GM21619 (cell line): ENCODE measurements at regions not wholly inside any gene's neighbourhood (a gene's known extent, or its start where the extent isn't known, plus 50 kb on each side); places are given as distances from the start of the nearest gene placed in this dataset.

Source experiments
- ATAC-seq: cut with Tn5 transposase; IDR thresholded peaks from one replicate; pipeline ENCODE4 v1.9.1; 2021; ENCODE audit not compliant: unreplicated experiment

DNA sequence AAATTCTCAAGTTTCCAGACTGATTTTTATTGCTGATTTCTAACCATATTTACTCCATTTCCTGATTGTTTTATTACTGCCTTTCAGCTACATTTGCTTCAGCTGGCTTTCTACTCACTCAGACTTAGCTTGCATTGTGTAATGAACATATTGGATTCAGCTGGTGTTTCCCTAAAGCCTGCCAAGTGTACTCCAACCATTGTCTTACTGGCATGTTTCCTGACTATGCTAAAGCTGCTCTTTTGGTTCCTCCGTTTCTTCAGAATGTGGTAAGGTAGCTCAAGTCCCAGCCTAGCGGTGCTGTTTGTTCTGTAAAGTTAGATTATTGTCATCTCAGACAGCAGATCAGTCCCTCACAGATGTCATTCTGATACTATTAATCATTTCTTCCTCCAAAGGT is 53.1 kb upstream of the GLRA2 start:
- ATAC-seq, result no peak

DNA sequence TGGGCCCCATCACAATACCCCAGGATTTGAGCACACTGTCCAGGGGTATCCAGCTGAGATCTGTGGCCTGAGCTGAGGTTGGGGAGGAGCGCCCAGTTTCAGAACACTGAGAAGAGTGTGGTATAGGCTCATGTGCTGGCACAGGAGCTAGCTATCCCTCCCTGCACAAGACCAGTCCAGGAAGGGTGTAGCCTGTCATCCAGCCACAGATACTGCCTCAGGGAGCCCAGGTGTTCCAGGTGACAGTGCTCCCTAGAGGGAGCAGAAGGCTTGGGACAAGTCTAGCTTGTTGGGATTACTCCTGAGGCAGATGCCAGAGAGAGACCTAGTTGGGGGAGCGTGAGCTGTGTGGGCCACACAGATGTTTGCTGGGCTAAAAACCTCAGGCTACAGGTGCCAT is 79.6 kb upstream of the GLRA2 start:
- no peak for ATAC-seq

DNA sequence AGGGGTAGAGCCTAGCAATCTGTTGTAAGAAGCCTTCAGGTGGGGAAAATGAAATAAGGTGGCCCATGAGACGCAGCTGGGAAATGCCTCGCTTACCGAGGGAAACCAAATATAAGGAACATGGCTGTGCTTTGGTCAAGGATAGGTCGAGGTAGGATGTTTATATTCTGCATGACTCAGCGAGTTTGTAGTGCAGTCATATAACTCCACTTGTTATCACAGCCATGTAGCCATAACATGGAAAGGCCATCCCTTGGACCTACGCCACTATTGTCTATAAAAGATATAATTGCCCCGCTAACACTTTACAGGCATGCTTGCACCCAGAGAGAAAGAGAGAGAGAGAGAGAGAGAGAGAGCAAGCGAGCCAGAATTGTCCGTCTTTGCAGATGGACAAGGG is 80.9 kb upstream of the GLRA2 start:
- no peak for ATAC-seq

DNA sequence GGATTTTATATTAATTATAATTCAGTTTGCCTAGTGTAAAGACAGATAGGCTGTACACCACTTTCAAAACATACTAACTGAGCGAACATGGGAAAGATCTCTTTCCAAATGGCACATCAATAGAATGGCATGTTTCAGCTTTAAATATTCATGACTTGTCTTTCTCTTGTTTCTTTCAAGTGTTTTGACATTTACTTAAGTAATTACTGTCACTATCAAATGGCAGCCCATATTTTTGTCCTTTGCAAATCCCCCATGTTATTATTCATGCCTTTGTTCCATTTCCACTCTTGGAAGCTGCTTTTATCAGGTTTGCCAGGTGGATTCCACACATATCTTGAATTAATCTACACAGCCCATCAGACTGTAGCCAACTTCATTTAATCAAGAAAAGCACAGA is 89.2 kb upstream of the GLRA2 start:
- no peak for ATAC-seq

DNA sequence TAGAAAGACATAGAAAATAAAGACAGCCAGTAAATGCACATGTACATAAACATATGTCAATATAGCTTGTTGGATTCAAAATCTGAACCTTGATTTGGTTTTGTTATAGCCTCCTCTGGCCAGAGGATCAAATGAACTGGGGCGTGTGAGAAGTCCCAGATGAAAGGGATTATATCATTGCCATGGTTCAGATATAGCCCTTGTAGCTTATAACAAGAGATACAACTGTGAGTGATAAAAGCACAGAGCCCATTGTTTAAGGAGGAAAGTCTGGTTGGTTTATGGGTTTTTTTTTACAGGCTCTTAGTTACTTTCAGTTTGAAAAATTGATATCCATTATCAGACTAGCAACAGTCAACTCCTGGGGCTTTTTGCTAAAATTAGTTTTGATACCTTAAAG is 101.7 kb upstream of the GLRA2 start:
- no peak for ATAC-seq

DNA sequence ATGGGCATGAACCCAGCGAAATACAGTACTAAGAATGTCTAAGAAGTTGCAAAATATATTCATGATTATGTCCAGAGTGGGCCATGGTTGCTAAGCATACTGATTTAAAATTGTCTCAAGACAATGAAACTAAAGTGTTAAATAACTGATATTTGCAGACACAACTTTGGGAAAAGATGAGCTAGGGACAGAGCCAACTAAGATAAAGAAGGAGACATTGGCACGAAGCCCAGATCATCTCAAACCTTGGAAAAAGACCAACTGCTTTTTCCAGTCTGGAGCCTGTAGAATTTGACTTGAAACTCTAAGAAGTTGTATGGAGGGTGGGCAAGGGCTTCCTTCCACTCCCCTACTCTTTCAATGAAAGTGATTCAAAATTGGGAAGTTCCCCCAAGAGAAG is 108.5 kb upstream of the GLRA2 start:
- ATAC-seq, result no peak

DNA sequence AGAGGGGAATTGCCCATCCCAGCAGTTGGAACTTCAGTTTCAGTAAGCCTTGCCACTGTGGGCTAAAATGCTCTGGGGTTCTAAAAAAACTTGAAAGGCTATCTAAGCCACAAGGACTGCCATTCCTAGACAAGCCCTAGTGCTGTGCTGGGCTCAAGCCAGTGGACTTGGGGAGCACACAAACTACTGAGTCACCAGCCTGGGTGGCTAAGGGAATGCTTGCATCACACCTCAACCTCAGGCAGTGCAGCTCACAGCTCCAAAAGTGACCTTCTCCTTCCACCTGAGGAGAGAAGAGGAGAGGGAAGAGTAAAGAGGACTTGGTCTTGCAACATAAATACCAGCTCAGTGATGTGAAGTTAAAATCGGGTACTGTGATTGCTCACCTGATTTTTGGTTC is 116.7 kb upstream of the GLRA2 start:
- no peak for ATAC-seq

DNA sequence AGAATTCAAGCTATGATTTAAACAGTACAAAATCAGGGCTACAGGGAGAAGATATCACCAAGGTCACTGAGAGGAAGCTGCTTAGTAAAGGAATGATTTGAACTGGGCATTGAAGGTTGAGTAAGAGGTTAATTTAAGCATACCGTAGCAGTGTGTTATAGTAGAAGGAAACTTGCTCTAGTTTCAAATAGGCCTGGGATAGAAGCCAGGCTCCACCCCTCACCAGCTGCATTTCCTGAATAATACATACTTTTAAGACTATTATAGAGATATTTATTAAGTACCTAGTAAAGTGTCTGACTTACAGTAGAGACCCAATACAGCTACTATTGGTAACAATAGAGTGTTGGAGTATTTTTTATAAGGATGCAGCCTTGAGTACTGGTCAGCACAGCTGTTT is 118.0 kb upstream of the GLRA2 start:
- no peak for ATAC-seq

DNA sequence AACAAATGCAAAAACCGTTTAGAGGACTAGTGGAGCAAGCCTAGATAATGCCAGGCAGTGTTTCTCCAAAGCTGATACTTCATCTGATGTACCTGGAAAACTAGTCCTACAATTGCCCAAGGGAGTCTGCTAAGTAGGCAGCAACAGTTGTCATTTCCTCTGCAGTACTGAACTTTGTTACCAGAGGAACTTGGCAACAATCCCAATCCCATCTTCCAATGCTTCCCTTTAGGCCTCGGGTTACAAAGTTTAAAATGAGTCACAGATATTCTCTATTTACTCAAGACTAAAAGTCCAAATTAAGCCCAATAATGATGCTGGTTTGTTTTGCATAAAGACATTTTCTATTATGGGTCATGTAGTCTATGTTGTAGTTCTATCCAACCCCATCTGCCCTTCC is 120.0 kb upstream of the GLRA2 start:
- ATAC-seq, result no peak

DNA sequence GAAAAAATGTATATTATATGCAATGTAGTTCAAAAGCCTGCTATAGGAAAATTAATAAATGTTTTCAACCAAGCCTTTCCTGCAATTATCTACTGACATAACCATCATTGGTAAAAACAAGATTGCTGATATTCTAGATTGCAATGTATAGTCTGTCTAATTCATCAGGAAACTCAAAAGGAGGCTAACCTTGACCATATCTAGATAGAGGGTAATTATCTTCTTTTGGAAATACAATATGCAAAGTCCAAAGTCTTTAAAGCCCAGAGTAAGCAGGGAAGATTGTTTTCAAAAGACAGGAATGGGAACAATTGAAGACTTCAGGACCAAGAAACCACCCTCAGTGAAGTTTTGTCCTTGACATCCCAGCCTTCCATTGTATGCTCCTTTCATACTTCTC is 123.1 kb upstream of the GLRA2 start:
- no peak for ATAC-seq

DNA sequence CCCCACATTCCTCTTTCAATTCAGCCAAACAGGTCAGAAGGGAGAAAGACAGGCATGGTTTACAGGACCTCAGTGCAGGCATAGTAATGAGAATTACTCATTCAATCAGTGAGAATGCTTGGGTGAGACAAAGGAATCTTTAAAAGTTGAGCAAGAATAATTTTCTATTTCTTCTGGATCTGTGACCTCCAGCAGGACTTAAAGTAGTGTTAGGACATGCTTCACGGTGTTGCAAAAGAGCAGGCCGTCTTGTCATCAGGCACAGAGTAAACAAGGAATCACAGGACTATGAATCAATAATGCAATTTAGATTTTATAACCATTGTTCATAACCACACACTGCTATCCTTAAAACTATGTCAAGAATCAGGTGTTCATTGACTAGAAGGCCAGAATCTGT is 130.6 kb upstream of the GLRA2 start:
- no peak for ATAC-seq

DNA sequence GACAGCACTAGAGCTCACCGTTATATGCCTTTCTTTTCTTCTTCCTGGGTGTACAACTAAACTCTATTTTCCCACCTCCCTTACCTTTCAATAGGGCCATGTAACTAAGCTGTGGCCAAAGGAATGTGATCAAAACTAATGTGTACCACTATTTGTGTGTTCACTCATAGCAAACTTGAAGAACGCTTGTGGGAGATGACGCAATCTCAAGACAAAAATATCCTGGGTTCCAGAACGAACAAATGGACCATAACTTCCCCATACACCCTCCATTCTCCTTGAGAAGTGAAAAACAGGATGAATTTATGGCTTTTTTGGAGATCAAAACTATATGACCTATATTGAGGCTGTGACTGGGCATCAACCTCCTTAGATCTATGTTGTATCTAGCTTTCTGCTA is 139.7 kb upstream of the GLRA2 start:
- ATAC-seq, result no peak

DNA sequence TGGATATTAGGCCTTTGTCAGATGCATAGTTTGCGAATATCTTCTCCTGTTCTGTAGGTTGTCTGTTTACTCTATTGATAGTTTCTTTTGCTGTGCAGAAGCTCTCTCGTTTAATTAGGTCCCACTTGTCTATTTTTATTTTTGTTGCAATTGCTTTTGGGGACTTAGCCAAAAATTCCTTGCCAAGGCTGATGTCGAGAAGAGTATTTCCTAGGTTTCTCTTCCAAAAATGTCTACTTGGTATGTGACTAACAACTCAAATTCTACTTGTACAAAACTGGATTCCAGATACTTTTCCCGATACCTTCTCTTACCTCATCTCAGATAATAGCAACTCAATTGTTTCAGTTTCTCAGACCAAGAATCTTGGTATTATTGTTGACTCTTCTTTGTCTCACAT is 142.4 kb upstream of the GLRA2 start:
- ATAC-seq, result no peak

DNA sequence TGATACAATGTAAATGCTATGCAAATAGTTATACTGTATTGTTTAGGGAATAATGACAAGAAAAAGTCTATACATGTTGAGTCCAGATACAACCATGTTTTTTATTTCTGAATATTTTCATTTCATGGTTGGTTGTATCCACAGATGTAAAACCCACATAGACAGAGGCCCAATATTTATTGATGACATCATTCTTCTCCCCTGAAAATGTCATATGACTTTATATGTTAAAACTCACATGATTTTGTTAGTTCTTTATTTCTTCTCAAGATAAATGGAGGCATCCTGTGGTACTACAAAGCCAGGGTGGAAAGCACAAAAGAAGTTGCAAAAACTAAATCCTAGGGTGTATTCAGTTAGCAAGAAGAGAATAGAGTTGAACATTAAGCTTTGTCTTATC is 149.3 kb upstream of the GLRA2 start:
- no peak for ATAC-seq

DNA sequence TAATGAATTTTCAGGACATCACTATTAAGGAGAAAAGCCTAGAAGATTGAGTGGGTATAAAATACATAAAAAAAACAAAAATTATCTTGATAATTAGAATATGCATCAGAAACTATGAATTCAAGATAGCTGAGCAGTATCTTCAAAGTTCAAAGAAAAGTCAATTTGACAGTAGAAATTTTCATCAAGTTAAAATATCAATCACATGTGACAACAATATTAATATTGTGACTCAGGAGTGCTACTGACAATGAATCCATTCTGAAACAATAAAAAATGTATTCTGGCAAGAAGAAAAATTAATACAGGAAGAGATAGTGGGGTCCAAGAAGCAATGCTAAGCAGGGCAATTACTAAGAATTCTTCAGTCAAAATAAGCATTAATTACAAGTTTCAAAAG is 151.9 kb upstream of the GLRA2 start:
- no peak for ATAC-seq

DNA sequence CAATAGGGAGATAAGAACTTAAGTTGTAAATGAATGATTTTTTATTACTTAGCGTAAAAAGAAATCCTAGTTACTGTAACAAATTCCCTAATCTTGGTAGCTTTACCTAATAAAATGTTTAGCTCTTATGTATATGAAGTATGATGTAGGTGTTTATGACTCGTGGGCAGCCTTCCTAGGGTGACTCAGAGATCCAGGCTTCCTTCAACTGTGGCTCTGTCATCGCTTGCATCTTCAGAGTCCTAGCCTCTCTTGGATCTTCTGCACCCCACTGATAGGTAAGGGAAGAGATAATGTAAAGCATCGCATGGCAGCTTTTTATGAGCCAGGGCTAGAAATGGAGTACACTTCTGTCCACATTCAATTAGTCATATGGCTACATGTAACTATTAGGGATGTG is 165.6 kb upstream of the GLRA2 start:
- ATAC-seq, result no peak

DNA sequence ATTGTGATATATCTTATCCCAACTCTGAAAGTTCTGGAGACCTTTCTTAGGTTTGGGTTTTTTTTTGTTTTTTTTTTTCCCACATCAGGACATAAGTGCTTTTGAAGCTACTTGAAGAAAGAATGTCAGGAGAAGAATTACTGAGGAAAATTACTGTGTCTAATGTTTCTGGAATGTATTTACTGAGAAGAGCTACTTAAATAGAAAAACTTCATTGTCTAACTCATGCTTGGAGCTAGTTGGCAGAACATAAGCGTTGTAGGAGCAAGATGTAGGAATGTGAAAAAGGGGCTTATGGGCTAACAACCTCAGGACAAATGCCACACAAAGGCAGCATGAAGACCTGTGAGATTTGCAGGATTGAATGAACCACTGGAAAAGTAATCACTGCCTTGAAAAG is 166.6 kb upstream of the GLRA2 start:
- ATAC-seq, result no peak

DNA sequence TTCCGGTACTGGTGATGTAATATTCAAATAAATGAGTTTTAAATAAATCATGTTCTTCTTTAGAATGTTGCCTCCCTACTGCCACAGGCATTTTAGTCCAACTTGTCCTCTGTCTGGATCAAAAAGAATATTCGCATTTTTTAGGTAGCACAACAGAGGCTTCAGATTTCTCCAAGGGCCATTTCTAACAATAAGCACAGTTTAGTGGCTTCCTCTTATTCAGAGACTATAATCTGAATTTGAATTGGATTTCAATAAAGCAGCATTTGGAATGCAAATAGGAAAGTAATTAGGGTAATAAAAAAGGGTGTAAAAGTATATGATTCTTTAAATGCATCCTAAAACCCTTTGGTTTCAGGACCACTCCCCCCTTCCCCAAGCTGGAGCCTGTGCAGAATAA is 167.9 kb upstream of the GLRA2 start:
- no peak for ATAC-seq

DNA sequence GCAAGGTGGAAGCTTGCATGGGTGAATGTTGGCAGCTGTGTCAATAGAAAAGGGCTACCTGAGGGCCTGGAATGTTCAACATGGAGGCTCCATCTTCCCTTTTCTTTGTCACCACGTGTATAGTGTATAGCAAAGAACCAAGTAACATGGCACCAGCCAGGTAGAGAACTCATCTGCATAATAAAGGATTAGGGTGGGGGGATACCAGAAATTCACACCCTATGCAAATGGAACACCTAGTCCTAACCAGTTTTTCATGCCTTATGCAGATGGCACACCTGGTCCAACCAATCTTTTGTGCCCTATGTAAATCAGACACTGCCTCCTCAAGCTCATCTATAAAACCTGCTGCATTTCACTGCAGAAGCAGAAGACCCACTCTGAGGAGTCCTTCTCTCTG is 169.6 kb upstream of the GLRA2 start:
- ATAC-seq, result no peak

DNA sequence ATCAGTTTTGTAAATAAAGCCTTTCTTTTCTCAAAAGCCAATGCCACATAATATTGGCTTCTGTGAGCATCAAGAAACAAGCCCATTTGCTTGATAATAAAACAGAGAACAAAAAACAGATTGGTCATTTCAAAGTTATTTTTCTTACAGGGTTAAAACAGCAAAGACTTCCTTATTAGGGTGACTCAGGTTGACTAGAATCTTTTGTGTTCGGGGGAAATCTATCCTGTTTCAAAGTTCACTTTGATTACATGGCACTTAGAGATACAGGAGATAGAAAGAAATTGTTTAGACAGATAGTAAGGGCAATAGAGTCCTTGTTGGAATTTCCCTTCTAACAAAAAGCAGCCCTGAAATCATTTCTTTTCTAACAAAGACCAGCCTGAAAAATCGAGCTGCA is 170.0 kb upstream of the GLRA2 start:
- ATAC-seq, result no peak

DNA sequence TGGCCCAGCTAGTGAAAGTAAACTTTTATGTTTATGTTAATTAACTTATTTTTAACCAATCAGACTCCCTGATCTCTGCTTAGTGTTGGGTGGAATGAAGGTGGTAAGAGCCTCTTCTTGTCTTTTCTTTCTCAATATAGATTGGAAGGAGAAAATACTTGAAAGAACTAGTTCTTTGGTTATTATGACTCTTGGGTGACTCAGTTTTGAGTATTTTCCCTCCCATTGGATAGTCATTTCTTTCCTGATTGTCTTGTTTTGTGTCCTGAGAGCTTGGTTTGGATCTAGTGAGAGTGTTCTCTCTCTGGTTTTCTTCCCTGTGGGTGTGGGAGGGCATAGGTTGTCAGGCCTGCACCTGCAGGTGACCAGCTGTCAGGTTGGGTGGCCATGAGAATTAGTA is 172.0 kb upstream of the GLRA2 start:
- ATAC-seq, result no peak

DNA sequence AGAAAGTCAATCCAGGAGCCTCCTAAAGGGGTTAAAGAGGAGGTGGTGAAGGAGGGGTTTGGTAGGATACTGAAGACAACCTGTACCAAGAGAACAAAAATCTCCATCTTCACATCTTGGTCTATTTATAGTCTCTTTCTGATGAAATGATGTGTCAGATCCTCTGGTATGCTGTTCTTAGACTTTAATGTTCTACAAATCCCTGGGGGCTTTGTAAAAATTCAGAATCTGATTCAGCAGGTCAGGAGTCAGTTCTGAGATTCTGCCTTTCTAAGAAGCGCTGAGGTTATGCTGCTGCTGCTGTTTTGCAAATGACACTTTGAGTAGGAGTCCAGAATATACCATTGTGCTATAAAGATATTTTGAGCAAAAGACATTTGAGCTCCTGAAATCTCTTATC is 172.9 kb upstream of the GLRA2 start:
- ATAC-seq, result no peak

DNA sequence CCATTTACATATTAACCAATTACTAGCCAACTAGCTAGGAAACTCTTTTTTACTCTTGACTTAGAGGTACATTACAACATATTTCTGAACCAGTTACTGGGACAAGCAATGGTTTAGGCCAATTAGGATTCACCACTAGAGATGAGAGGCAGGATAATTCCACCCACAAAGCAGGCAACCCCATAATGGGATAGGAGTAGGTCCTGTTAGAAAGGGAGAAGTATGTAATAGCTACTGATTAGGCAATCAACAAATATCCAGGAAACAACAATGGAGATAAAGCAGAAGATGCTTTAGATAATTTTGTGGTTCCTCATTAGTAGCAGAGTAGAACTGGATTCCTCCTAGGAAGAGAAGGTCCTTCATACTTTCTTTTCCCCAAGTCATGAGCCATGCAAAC is 173.8 kb upstream of the GLRA2 start:
- no peak for ATAC-seq

DNA sequence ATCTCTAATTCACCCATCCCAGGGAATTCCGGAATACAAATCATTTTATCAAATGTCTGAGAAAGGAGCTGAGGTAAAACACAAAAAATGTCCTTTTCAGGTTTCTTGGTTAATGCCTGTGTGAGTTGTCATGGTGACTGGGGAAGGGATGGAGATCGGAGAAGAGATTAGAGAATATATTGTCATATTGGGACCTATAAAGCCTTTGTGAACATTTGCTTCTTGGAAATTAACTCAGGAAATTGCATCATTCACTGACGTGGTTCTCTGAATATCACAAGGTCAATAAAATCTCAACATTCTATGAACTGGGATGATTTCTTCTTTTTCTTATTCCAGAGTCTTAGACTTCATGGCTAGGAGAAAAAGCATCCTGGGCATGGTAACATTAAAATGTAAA is 174.8 kb upstream of the GLRA2 start:
- no peak for ATAC-seq
